HAP-1 (cell line): ENCODE measurements at regions not wholly inside any gene's neighbourhood (a gene's known extent, or its start where the extent isn't known, plus 50 kb on each side); places are given as distances from the start of the nearest gene placed in this dataset.
A peak's percentile ranks its signal among the peaks of the same experiment; 100 is the strongest.

Source experiments
- DNase-seq, 2 experiments: peaks; one replicate each; pipeline ENCODE4 v3.0.0-alpha.2; 2016 to 2020; ENCODE audit warnings: low spot score in 2 of 2
- H3K27me3 ChIP-seq: fragments of 250-450 bp; sonication (Bioruptor Pico); 2 replicates; pipeline ENCODE4 v1.5.1; 2020; ENCODE audit warnings: low read depth, mild to moderate bottlenecking, moderate library complexity
- H3K36me3 ChIP-seq: fragments of 250-450 bp; sonication (Bioruptor Pico); replicated peaks from 2 replicates; pipeline ENCODE4 v1.5.1; 2020; ENCODE audit warnings: mild to moderate bottlenecking
- H3K4me1 ChIP-seq: fragments of 250-450 bp; sonication (Bioruptor Pico); 2 replicates; pipeline ENCODE4 v1.5.1; 2020; ENCODE audit warnings: mild to moderate bottlenecking
- H3K4me3 ChIP-seq: fragments of 250-450 bp; sonication (Bioruptor Pico); 2 replicates; pipeline ENCODE4 v1.5.1; 2020; ENCODE audit warnings: mild to moderate bottlenecking, moderate library complexity
- H3K9me3 ChIP-seq: fragments of 250-450 bp; sonication (Bioruptor Pico); 2 replicates; pipeline ENCODE4 v1.5.1; 2020; ENCODE audit warnings: mild to moderate bottlenecking, moderate library complexity
- in situ Hi-C: fragments of 300-500 bp; cut with MboI; formaldehyde crosslinking; loops from 3 replicates; pipeline ENCODE4 v1.14.3; 2020; ENCODE audit warnings: low sequenced_read_pairs, inconsistent platforms, mixed read lengths

DNA sequence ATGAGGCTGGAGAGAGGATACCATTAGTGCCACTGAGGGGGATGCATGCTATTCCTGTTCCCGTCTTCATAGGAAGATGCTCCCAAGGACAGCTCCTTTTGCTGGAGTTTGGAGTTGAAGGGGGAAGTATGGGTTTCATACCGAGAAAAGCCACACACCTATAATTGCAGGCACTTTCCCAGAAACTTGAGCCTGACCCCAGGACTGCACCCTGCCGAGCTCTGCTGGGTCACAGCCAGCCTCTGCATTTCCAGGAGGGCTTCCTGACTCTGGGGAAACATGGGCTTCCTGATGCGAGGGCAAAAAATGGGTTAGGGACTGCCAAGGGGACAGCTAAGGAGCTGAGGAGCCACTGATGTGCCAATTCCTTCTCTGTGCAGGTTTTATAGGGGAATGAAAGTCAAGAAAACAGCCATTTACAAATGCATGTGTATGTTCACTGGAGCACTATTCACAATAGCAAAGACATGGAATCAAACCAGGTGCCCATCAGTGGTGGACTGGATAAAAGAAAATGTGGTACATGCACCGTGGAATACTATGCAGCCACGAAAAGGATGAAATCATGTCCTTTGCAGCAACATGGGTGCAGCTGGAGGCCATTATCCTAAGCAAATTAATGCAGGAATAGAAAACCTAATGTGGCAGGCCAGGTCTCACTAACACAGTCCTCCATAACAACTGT lies 104.5 kb downstream of the ACAA2 start:
- no peaks in the 10 kb centered on the region for H3K4me1 ChIP-seq
- in situ Hi-C loops, result no loop called here
- H3K27me3 ChIP-seq, result peaks cover 16% of the 10 kb centered on the region
- no peak for DNase-seq
- H3K36me3 ChIP-seq, result no peaks in the 10 kb centered on the region
- H3K4me3 ChIP-seq, result no peak overlapping the region
- no peaks in the 10 kb centered on the region; the same call in 1 of the 2 replicates for H3K9me3 ChIP-seq

DNA sequence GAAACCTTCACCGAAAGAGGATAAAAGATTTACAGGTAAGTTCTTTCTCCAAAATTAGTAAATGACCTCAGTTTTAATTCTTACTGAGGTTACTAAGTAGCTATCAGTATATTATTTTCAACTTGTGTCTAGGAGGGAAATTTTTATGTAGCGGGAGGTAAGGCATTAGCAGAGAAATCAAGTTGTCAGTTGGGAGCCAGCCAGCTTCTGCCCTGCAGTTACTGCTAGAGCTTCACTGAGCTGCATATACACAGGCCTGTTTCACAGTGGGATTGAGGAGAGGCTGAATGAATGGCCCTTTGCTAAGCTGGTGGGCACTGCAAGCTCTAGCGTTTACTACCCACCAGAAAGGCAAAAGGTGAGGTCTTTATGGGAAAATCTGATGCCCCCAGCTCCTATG lies 105.7 kb downstream of the ACAA2 start:
- in situ Hi-C loops, result no loop called here
- H3K36me3 ChIP-seq, result no peaks in the 10 kb centered on the region
- H3K9me3 ChIP-seq, result no peaks in the 10 kb centered on the region; the same call in 1 of the 2 replicates
- DNase-seq, result no peak
- no peaks in the 10 kb centered on the region for H3K4me1 ChIP-seq
- no peak overlapping the region for H3K4me3 ChIP-seq
- H3K27me3 ChIP-seq, result peaks cover 16% of the 10 kb centered on the region

DNA sequence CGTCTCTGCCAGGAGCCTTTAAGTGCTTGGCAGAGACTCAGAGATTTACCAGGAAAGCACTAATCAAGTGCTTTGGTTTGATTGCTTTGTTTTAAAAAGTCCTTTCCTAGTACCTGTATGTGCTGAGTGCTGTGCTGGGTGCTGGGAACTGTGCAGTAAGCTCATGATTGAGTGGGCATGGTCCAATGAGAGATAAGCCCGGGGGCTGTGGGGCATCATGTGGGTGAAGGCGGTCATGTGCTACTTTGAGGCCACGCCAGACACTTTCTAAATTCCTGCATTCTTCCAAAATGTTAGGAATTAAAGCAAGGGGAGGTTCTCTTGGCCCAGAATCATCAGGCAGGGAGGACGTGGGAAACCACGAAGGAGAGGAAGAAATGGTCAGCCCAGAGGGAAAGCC lies 109.0 kb downstream of the ACAA2 start:
- H3K4me1 ChIP-seq, result no peaks in the 10 kb centered on the region
- DNase-seq, result no peak
- no peaks in the 10 kb centered on the region for H3K27me3 ChIP-seq
- no peaks in the 10 kb centered on the region; the same call in 1 of the 2 replicates for H3K9me3 ChIP-seq
- in situ Hi-C loops, result no loop called here
- H3K36me3 ChIP-seq, result no peaks in the 10 kb centered on the region
- H3K4me3 ChIP-seq, result no peak overlapping the region

DNA sequence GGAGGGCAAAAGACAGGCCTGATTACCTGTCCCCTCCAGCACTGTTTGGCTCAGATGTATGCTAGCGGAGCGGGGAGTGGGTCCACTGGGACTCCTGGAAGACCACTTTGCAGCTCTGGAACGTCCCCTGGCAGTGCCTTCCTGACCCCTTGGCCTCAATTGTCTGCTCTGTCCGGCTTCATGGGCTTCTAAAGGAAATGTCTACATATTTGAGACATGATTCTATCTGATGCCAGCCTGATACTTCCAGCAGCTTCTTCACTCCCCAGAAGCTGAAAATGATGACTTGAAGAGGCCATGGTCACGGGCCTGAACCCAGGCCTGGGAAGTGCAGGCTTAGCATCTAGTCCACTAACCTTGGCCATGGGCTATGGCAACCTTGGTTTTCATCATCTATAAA lies 112.1 kb downstream of the ACAA2 start:
- no peak for DNase-seq
- no peaks in the 10 kb centered on the region for H3K4me1 ChIP-seq
- no peaks in the 10 kb centered on the region for H3K36me3 ChIP-seq
- H3K4me3 ChIP-seq, result no peak overlapping the region
- in situ Hi-C loops, result no loop called here
- no peaks in the 10 kb centered on the region for H3K27me3 ChIP-seq
- H3K9me3 ChIP-seq, result no peaks in the 10 kb centered on the region; the same call in 1 of the 2 replicates

DNA sequence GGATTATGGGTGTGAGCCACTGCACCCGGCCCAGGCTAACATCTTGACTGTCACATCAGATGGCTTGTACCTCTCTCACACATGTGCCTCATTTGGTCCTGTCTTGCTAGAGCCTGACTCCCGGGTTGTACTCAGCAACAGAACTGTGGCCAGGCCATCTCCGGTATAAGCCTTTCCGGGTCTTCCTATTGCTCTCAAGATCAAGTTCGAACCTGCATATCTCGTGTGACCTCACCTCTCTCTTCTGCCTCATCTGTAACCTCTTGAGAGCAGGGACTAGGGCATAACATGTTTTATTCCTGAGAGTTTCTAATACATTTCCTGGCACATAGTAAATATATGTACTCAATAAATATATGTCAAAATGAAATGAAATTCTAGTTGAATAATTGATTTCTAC lies 114.0 kb downstream of the ACAA2 start:
- in situ Hi-C loops, result no loop called here
- Histone ChIP-seq H3K27me3 (no peaks in the 10 kb centered on the region), H3K4me3 (no peak overlapping the region), H3K9me3 (no peaks in the 10 kb centered on the region), H3K36me3 (no peaks in the 10 kb centered on the region), H3K4me1 (no peaks in the 10 kb centered on the region)
- DNase-seq, result no peak

DNA sequence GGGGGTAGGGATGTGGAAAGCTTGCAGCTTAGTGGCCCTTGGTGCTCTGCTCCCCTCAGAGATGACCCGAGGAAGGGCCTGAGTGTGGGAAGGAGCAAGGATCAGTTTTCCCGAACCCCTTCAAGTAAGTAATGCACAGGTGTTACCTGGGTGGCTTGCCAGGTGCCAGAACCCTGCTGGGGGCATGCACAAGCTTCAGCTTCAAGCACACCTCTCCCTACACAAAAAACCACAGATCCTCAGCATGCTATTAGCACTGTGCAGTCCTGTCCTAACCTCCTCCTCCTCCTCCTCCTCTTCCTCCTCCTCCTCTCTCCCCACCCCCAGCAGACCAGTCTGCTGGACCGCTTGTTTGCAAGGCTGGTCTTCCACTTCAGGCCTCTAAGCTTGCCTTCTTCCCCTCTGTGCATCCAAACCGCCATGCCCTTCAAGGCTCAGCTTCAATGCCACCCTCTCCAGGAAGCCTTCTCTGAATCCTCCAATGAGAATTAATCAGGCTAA lies 114.8 kb downstream of the ACAA2 start:
- Histone ChIP-seq H3K4me1 (no peaks in the 10 kb centered on the region), H3K27me3 (no peaks in the 10 kb centered on the region), H3K36me3 (no peaks in the 10 kb centered on the region), H3K4me3 (no peak overlapping the region), H3K9me3 (no peaks in the 10 kb centered on the region)
- in situ Hi-C loops, result no loop called here
- no peak for DNase-seq

DNA sequence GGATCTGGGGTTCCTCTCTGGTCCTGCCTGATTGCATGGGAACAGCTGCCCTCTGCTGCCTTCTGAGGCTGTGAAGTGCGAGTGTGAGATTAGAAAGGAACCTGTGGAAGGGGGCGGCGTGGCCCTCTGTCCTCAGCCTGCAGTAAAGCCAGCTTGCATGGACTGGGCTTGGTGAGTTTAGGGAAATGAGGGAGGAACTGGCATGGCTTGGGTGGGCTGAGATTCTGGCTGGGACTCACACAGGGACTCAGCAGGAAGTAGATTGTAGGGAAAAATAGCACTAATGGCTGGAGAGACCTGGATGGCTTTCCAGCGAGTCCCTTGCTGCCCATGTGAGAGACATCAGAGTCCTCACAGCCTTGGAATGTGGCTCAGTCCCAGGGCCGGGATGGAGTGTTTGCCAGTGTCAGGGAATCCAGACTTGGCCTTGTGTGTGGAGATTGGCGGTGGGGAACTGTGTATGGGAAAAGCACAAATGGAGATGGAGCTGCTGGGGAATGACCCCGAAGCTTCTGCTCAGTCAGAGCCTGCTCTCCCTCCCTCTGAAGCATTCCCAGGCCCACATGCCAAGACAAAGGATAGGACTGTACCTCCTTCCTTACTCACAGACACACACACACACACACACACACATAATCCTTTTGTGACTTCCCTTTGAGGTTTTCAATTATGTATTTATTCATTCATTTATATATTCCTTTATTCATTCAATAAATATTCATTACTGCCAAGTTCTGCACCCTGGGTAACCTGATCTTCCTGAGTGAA lies 115.4 kb downstream of the ACAA2 start:
- Histone ChIP-seq H3K4me3 (no peak overlapping the region), H3K4me1 (no peaks in the 10 kb centered on the region), H3K36me3 (no peaks in the 10 kb centered on the region), H3K9me3 (no peaks in the 10 kb centered on the region), H3K27me3 (no peaks in the 10 kb centered on the region)
- in situ Hi-C loops, result no loop called here
- DNase-seq, result no peak

DNA sequence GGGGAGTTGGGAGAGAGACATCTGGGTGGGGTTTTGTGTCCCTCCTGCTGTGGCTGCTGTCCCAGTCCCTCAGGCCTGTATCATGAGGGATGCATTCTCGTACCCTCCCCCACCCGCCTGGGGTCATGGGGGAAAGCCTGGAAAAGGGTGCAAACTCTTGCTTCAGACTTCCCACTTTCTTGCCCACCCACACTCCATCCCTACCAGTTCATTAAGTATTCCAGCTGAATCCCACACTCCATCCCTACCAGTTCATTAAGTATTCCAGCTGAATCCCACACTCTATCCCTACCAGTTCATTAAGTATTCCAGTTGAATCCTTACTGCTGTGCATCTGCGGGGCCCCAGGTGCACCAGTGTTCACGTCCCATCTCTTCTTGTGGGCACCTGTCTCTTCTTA lies 116.3 kb downstream of the ACAA2 start:
- no peaks in the 10 kb centered on the region for H3K36me3 ChIP-seq
- no peaks in the 10 kb centered on the region for H3K9me3 ChIP-seq
- in situ Hi-C loops, result no loop called here
- no peaks in the 10 kb centered on the region for H3K27me3 ChIP-seq
- H3K4me1 ChIP-seq, result no peaks in the 10 kb centered on the region
- H3K4me3 ChIP-seq, result no peak overlapping the region
- no peak for DNase-seq

DNA sequence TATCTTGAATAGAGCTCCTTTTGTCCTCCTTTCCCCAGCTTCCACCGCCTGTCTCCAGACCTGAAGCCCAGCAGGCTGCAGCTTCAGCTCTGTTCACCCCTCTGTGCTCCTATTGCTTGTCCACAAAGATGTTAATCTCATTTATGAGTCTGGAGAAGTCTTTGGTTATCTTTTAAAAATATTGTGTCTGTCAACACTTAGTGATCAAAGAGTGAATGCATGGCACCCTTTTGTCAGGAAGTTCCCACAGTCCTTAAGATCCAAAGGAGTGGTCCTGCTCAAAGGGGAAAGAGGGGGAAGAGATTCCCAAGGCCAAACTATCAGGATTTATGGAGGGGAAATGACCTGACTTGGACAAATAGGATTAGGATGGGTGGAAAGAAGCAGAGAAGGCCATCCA lies 118.9 kb downstream of the ACAA2 start:
- Histone ChIP-seq H3K4me3 (no peak overlapping the region), H3K36me3 (no peaks in the 10 kb centered on the region), H3K27me3 (0 out of 2 replicates have a peak, but pooled peaks cover 3% of the 10 kb centered on the region), H3K4me1 (no peaks in the 10 kb centered on the region), H3K9me3 (no peaks in the 10 kb centered on the region)
- DNase-seq, result peak in 1 of 2 experiments; percentile 2
- in situ Hi-C loops, result no loop called here

DNA sequence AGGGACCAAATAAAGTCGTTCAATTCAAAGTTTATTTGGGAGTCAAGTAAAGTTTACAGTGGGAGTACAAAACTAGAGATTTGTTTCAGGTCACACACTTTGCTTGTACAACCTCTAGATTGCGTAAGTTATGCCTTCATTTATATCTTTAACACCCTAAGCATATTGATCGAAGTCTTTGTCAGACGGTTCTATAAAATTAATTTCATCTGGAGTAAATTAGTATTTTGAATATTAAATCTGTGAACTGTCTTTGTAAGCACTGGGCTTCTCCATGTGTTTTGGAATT lies 119.7 kb downstream of the ACAA2 start:
- Histone ChIP-seq H3K36me3 (no peaks in the 10 kb centered on the region), H3K4me3 (no peak overlapping the region), H3K27me3 (0 out of 2 replicates have a peak, but pooled peaks cover 3% of the 10 kb centered on the region), H3K9me3 (no peaks in the 10 kb centered on the region), H3K4me1 (no peaks in the 10 kb centered on the region)
- in situ Hi-C loops, result no loop called here
- no peak for DNase-seq

DNA sequence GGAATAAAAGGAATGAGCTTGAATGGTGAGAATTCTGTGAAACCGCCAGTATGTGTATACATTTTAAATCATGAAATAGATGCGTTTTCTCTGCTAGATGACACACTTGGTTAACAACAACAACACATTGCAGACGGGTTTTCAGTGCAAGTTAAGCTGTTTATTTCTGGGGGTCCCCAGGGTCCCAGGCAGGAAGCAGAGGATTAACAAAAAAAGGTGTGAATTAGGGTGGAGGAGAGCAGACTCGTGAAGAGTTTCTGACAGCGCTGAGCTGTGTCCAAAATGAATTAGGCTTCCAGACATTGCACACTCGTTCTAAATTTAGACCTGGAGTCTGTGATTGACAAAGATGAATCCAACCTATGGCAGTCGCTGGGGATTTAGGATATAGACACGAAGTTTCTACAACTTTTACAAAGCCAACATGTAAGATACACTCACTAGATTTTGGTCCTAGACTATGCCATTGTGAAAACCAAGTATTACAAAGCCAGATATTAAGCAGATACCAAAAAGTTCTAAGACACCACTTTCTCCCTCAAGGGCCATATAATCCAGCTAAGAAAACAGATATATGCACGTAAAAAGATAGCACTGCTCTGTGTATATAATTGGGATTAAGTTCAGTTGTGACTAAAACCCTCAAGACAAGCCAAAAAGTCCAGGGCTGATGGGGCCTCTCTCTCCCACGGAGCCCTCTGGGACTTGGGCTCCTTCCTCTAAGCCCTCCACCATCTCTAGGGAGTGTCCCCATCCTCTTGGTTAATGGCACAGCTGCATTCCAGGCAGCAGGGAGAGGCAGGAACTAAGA lies 120.2 kb downstream of the ACAA2 start:
- Histone ChIP-seq H3K4me1 (no peaks in the 10 kb centered on the region), H3K36me3 (no peaks in the 10 kb centered on the region), H3K4me3 (no peak overlapping the region), H3K27me3 (0 out of 2 replicates have a peak, but pooled peaks cover 3% of the 10 kb centered on the region), H3K9me3 (no peaks in the 10 kb centered on the region)
- in situ Hi-C loops, result no loop called here
- DNase-seq, result no peak

DNA sequence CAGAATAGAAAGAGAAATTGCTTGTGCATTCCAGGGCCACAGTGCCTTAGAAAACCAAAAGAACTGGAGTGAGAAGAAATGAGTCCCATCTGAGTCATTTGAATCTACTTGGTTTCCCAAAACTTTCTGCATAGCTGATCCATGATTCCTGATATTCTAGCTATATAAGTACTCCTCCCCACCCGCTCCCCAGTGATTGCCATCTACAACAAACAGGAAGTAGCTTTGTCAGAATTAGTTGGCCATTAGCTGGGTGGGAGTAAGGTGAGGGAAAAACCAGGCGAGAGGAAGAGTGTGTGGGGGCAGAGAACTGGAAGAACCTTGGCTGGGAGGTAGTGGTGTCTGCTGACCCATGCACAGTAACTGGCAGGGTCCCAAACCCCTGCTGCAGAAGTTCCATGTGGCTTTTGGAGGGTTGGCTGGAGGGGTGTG lies 122.1 kb downstream of the ACAA2 start:
- DNase-seq, result no peak

DNA sequence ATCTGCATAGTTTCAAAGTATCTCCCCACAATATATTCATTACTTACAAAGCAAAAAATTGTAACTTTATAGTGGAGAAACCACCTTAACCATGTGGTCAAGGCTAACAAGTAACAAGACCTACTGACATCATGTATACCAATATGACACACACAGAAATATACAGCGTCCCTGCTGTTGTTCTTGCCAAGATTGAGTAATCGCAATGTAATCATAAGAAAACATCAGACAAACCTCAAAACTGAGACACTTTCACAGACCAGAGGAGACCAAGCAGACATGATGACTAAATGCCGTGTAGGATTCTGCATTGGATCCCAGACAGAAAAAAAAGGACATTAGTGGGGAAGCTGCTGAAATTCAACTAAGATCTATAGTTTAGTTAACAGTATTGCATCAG lies 123.0 kb downstream of the ACAA2 start:
- DNase-seq, result no peak
- in situ Hi-C loops, result no loop called here
- no peaks in the 10 kb centered on the region for H3K4me1 ChIP-seq
- H3K9me3 ChIP-seq, result no peaks in the 10 kb centered on the region
- 0 out of 2 replicates have a peak, but pooled peaks cover 3% of the 10 kb centered on the region for H3K27me3 ChIP-seq
- no peaks in the 10 kb centered on the region for H3K36me3 ChIP-seq
- H3K4me3 ChIP-seq, result no peak overlapping the region

More for the DNA sequence above, 122.1 kb downstream of the ACAA2 start:
- Histone ChIP-seq H3K9me3 (no peaks in the 10 kb centered on the region), H3K36me3 (no peaks in the 10 kb centered on the region), H3K4me1 (no peaks in the 10 kb centered on the region), H3K27me3 (0 out of 2 replicates have a peak, but pooled peaks cover 3% of the 10 kb centered on the region), H3K4me3 (no peak overlapping the region)
- in situ Hi-C loops, result no loop called here
